Fibroblast of skin of left biceps (primary cell): ENCODE measurements at regions not wholly inside any gene's neighbourhood (a gene's known extent, or its start where the extent isn't known, plus 50 kb on each side); places are given as distances from the start of the nearest gene placed in this dataset.
"Not testable (repeated sequence)": the region's sequence is repeated elsewhere in the genome, so short reads cannot be mapped to it uniquely, and the experiment has no call there.

ENCODE experiments used
- DNase-seq, 2 experiments: peaks; one replicate each; pipeline ENCODE4 v3.0.0-alpha.2; 2013; ENCODE audit warnings: low read depth in 2 of 2

DNA sequence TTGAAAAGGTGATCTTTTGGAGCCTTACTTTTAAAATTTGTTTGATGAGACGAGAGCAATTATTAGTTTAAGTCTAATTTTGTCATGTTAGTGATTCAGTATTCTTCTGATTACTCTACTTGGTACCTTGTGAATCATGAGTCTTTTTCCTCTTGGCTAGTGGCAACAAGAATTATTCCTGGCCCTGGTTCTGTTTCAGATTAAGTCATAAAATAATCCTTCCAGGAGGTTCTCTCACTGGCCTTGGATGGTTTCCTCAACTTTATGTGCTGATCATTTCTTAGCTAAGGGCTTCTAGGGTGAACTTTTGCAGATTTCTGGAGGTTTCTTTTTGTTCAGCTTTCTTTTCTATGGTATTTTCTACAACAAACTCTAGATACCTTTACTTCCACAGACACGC lies 741.8 kb upstream of the LUZP2 start:
- DNase-seq = no peak

DNA sequence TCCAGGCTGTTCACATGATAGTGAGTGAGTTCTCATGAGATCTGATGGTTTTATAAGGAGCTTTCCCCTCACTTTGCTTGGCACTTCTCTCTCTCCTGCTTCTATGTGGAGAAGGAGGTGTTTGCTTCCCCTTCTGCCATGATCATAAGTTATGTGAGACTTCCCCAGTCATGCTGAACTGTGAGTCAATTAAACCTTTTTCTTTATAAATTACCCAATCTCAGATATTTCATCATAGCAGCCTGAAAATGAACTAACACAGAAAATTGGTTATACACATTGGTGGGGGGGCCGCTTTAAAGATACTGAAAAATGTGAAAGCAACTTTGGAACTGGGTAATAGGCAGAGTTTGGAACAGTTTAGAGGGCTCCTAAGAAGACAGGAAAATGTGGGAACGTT lies 741.1 kb upstream of the LUZP2 start:
- DNase-seq = no peak

DNA sequence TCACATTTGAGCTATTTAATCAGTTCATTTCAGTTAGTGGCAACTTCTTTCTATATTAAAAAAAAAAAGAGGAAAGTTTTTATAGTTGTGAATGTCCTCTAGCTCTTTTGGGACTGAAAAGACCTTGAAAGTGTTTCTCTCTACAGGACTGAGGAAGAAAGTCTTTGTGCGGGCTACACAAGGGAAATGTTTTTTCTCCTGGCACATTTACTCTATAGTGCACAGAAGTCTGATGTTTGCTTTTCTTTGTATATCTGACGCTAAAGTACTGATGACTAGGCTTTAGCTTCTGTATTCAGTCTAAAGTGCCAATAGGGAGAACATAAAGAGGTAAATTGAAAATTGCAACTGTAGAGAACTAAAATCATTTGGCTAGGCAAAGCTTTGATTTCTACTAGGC lies 737.4 kb upstream of the LUZP2 start:
- DNase-seq = no peak

DNA sequence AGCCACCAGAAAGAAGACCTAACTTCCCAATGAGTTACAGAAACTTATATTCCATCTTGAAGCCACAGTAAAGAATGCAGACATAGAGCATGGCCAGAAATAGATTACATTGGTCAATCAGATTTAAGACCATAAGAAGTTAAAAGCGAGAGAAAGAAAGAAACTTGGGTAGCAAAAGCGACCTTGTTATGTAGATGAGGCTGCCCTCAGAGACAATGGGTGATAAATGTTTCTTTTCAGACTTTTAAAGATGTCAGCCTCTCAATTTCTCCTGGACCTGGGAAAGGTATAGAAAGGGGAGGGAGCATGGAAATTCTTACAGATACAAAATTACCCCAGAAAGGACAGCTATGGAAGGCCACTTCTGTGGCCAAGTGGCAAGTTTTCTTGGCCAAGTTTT lies 732.6 kb upstream of the LUZP2 start:
- DNase-seq = no peak

DNA sequence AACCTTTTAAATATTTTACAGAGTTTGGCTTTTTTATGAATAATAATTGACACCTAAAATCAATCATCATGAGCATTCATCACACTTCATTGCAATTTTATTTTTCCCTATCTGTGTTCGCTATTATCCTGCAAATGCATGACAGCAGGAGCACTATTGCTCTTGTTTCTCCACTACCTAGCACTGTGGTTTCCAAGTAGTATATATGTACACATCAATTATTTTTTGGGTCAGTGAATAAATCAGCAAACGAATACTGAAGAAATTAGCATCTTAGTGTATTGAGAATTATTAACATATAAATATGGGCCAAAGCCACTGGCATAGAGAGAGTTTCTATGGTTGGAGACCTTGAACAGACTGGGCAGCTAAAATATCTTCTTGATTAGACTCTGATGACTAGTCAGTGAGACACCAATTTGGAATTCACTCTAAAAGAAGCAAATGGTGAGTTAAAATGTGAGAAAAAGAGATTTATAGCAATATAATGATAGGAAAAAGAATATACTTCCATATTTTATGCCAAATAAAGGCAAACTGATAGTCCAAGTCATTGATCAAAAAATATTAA lies 731.1 kb upstream of the LUZP2 start:
- DNase-seq = no peak

DNA sequence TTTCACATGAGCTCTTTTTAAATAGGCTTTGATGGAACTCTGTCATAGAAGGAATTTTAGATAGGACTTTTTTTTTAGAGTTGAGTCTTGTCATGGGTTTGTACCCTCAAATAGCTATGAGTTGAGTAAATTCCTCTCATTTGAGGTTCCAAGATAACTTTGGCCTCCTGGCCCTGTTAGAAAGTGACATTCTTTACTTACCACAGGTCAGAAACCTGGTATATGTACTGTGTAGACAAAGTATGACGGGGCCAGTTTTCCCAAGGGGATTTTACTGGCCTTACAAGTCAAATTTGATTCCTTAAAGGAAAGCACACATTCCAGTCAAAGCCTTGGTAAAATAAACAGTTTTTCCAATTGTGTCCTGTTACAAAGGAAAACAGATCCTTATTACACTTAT lies 729.3 kb upstream of the LUZP2 start:
- no peak for DNase-seq

DNA sequence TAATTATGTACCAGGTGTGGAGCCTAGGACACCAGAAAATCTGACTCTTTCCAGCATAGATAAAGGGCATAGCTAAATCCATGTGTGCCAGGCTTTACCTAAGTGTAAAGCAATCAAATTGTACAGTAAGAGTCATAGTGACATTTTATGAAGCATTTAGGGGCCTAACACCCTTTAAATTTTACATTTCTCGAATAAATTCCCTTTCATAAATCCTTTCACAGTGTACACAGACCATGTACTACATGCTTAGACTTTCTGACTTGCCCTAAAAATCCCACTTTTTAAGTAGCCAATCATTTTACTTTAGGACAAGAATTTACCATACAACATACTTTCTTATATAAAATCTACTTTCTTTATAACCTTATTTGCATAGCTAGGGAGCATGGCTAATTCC lies 727.6 kb upstream of the LUZP2 start:
- no peak for DNase-seq

DNA sequence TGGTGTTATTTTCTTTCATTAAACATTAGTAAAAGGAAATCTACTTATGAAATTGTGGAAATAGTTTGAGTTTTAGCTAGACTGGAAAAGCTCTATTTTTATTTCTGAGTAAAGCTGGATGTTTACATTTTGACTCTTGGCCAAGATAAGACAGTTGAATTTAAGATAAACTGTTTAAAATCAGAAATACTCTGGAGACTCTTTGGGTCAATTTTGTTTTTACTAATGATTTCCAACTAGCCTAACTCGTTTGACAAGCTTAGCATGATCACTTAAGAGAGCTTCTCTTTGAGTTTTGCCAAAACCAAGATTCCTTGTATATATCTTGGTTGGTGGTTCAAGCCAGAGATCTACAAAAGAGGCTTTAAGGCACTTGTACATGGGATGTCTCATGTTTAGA lies 724.8 kb upstream of the LUZP2 start:
- DNase-seq = no peak

DNA sequence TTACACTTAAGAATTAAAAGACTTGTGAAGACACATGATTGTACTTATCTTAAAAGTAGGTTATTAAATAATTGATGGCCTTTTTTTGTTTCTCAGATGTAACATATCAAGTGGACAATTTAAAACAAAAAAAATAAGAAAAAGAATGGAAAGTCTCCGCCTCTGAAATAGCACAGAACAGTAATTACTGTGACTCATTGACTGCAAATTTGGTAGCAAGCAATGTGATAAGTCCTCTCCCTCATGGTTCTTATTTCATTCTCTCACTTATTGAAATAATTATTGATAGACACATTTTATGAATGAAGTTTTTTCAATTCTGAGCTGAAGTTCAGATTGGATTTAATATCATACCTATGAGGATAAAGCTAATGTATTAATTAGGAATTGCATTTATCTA lies 717.9 kb upstream of the LUZP2 start:
- peak; percentile 23 to 24 for DNase-seq

DNA sequence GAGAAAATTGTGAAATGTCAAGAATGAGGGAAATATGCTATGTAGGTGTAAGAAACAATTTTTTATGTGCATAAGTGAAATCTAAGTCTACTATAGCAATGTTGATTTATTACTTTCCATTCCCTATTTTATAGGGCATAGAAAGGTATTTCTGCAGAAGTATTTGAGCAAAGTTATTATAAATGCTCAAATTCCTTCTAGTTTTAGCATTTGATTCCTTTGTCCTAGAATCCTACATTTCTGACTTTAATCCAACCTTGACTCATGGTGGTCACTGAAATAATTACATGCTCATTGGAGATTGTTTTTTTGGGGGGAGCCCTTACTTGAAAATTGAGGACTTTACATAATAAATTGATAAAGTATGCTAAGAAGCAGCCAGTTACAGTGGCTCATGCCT lies 716.6 kb upstream of the LUZP2 start:
- DNase-seq = peak; percentile 19 to 28

DNA sequence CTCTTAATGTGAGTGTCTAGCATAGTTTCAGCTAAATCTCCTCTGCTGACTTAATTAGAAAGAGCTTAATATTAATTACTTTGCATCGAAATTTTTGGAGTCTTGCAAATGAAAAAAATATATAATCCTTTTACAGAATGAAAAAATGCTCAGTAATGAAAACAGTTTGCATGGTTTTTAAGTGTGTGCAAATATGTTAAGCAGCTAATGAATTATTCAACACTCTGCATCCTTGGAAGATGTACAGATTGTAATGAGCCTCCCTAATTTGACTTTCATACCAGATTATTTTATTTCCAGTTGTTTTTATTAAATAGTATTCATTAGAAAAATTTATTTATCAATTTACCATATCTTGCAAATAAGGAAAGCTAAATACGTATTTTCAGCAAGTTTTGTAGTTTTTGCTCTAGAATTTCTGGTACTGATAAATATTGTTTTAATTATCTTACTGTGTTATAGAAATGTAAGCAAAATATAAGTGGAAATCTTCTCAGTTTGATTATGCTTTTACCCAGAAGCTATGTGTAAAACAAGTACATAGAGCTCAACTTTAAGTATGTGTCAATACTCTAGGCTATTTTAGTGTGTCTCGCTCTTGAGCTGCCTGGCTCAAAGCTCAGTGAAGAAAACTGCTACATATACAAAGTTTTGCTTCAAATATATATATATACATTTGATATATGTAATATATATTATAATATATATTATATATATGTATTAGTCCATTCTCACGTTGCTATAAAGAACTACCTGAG lies 714.9 kb upstream of the LUZP2 start:
- no peak for DNase-seq

DNA sequence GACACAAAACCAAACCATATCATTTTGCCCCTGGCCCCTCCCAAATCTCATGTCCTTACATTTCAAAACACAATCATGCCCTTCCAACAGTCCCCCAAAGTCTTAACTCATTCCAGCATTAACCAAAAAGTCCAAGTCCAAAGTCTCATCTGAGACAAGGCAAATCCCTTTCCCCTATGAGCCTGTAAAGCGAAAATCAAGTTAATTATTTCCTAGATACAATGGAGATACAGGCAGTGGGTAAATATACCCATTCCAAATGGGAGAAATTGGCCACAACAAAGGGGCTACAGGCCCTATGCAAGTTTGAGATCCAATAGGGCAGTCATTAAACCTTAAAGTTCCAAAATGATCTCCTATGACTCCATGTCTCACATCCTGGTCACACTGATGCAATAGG lies 709.9 kb upstream of the LUZP2 start:
- not testable (repeated sequence) for DNase-seq

DNA sequence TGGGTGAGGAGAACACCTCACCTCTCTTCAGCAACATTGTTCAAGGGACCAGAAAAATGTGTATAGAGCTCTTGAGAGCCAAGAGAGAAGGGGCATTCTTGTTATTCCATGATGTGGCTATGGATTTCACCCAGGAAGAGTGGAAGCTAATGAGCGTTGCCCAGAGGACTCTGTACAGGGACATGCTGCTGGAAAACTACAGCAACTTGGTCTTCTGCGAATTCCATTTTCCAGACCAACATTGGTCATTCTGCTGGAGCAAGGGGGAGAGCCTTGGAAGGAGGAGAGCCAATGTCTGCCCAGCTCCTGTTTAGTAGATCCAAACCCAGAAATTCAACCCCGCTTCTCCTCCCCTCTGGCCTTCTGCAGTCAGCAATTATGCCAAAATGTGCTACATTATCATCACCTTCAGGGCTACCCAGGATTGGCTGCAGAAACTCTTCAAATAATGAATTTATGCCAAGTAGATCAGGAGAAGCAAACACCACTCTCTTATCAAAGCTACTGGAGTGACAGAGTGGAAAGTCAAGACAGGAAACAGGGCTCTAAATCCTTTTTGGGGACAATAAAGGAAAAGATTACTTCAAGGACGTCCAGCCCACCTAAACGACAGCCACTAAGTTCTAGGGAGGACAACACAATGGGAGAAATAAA lies 707.5 kb upstream of the LUZP2 start:
- DNase-seq = no peak

DNA sequence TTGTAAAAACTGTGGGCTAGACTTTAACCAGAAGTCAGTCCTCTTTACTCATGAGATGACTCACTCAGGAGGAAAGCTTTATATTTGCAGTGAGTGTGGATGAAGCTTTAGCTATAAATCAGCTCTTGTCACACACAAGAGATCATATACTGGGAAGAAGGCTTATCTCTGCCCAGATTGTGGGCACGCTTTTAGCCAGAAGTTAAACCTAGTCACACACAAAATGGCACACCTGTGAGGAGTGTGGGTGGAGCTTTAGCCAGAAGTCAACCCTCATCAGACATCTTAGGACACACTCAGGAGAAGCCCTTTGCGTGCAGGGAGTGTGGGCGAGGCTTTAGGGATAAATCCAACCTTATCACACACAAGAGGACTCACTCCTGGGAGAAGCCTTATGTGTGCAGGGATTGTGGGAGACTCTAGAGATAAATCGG lies 706.9 kb upstream of the LUZP2 start:
- peak; percentile 23 for DNase-seq

DNA sequence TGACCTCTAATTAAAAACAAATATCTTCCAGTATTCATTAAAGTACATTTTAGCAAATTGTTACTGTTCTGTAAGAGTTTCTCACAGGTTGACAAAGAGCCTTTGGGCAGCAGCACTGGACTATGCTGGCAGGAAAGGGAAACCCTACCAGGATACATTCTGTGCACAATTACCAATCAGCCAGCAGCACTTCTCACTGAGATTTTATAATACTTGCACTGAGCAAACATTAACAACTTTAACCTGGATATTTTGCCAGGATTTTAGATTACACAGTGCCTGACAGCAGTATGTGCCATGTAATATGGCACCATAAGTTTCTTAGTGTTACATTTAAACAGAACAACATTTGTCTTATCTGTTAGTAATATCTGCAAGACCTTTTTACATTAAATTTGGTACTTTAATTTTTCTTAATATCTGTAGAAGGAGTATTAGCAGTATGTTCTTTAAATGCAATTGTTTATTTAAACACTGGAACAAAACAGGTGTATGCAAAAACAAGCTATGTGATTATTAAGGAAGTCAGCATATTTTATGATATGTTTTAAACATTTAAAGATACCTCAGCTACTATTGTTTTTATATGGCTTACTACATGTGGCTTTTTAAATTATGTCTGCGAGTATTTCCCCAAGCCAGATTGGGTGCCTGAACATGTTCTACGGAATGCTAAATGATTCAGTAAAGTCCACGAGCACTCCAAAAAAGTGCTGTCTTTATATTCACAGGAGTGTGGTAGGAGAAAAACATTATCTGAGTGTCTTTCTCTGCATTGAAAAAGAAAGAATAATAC lies 699.0 kb upstream of the LUZP2 start:
- no peak for DNase-seq

DNA sequence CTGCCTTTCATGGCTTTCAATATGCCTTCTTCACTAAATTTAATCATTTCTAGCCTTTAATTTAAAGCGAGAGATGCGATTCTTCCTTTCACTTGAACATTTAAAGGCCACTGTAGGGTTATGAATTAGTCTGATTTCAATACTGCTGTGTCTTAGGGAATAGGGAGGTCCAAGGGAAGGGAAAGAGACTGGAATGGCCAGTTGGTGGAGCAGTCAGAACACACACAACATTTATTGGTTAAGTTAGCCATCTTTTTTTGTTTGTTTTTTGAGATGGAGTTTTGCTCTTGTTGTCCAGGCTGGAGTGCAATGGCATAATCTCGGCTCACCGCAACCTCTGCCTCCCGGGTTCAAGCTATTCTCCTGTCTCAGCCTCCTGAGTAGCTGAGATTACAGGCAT lies 662.5 kb upstream of the LUZP2 start:
- not testable (repeated sequence) for DNase-seq

DNA sequence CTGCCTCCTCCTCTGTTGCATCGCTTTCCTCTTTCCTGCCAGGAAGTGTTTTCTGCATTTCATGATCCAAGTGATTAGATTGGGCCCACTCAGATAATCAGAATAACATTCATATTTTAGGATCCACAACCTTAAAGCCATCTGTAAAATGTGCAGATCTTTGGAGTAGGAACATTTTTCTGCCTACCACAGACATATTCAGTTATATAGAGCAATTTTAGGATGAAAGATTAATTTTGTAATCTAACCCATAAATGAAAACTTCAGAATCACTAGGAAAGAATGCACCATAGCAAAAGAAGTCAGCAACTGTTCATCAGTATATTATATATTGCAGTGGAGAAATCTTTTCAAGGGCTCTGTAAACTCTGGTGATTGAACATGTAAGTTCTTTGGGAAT lies 659.9 kb upstream of the LUZP2 start:
- DNase-seq = peak; percentile 24 to 44

DNA sequence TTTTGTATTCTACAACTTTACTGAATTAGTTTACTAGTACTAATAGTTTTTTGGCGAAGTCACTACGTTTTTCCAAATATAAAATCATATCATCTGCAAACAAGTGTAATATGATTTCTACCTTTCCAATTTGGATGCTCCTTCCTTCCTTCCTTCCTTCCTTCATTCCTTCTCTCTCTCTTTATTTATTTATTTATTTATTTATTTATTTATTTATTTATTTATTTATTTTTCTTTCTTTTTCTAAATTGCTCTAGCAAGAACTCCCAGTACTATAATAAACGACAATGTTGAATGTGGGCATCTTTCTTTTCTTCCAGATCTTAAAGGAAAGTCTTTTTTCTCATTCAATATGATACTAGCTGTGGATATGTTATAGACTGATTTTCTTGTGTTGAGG lies 656.0 kb upstream of the LUZP2 start:
- no peak for DNase-seq

DNA sequence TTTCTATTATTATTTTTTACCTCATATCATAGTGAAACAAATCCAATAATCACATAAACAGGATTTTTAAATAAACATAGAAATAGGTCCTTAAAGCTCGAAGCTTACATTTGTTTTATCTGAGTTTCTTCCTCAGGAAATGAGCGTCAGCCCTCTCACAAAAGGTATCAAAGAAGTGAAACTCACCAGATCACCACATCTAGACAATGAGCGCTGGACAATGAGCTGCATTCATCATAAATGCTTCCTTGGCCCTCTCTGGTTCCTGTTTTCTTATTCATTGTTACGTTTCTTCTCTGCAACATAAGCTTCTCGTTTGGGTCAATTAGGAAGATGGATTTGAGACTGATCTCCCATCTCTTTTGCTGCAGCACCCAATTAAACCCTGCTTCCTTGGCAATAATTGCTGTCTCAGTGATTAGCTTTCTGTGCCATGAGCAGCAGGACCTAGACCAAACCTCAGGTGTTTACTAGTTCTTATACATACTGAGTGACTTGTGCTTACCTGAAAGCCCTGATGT lies 649.9 kb upstream of the LUZP2 start:
- DNase-seq = no peak

DNA sequence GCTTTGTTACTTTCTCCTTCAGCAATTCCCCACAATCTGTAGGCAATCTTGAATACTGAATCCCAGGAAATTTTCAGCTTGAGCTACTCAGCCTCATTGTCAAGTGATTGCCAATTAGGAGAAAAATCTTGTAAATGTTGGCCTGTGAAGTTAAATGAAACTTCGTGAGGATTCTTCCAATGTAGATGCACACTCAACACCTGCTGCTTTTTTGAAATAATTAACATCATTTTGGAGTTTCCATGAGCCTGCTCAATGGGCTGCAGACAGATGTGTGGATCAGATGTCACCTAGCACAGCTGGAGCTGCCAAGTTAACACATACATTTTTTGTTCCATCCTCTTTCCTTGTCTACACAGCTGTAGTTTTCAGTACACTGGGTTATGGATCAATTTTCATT lies 645.6 kb upstream of the LUZP2 start:
- DNase-seq = no peak

DNA sequence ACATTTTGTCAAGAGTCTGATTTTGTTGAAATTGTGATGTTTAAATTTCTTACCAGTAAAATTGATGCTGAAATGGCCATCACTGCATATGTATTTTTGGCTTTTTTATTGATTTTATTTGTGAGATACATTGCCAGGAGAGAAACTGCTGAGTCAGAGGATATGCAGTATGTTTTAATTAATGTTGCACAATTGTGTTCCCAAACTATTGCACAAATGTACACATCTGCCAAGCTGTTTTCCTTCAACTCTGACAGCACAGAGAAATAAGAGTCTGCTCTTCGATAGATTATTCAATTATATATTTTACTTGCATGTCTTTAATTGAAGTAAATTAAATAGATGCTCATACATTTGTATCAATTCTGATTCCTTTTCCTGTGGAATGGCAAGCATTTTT lies 640.2 kb upstream of the LUZP2 start:
- peak; percentile 58 to 67 for DNase-seq

DNA sequence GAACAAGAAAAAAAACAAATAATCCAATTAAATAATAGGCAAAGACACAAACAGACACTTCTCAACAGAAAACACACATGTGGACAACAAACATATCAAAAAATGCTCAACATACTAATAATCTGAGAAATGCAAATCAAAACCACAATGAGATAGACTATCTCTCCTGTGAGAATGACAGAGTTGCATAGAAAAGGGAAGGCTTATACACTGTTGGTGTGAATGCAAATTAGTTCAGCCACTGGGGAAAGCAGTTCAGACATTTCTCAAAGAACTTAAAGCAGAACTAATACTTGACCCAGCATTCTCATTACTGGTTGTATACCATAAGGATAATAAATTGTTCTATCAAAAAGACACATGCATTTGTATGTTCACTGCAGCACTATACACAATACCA lies 637.8 kb upstream of the LUZP2 start:
- no peak for DNase-seq
